LNCaP clone FGC (cell line): ENCODE measurements at regions not wholly inside any gene's neighbourhood (a gene's known extent, or its start where the extent isn't known, plus 50 kb on each side); places are given as distances from the start of the nearest gene placed in this dataset.
"Not testable (repeated sequence)": the region's sequence is repeated elsewhere in the genome, so short reads cannot be mapped to it uniquely, and the experiment has no call there.

Experiments
- DNase-seq: peaks from one replicate; pipeline ENCODE4 v3.0.0-alpha.2; 2011; ENCODE audit warnings: low read depth
- H3K4me3 ChIP-seq: 2 replicates; pipeline ENCODE4 v1.5.1; 2011; ENCODE audit warnings: mild to moderate bottlenecking, low read depth, low read length, control low read depth
- TF ChIP-seq, protein P1 (sequence below): IDR thresholded peaks from 2 replicates; pipeline ENCODE4 v1.5.1; 2012; ENCODE audit warnings: mild to moderate bottlenecking; ENCODE audit not compliant: control insufficient read depth, insufficient read depth; ENCODE audit errors: extremely low read depth

DNA sequence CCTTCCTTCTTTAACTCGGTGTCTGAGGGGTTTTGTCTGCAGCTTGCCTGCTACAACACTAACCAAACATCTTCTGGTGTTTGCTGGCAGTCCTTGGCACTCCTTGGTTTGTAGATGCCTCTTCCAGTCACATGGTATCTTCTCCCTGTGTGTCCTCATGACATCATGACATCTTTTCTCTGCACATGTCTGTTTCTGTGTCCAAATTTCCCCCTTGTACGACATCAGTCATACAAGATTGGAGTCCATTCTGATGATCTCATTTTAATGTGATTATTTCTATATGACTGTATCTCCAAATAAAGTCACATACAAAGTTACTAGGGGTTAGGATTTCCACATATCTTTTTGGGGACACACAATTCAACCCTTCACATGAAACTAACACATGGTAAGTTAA is 152.3 kb upstream of the LRRN1 start:
- no peak overlapping the region for H3K4me3 ChIP-seq
- TF ChIP-seq, protein P1, sequence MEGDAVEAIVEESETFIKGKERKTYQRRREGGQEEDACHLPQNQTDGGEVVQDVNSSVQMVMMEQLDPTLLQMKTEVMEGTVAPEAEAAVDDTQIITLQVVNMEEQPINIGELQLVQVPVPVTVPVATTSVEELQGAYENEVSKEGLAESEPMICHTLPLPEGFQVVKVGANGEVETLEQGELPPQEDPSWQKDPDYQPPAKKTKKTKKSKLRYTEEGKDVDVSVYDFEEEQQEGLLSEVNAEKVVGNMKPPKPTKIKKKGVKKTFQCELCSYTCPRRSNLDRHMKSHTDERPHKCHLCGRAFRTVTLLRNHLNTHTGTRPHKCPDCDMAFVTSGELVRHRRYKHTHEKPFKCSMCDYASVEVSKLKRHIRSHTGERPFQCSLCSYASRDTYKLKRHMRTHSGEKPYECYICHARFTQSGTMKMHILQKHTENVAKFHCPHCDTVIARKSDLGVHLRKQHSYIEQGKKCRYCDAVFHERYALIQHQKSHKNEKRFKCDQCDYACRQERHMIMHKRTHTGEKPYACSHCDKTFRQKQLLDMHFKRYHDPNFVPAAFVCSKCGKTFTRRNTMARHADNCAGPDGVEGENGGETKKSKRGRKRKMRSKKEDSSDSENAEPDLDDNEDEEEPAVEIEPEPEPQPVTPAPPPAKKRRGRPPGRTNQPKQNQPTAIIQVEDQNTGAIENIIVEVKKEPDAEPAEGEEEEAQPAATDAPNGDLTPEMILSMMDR: no peak
- no peak for DNase-seq

DNA sequence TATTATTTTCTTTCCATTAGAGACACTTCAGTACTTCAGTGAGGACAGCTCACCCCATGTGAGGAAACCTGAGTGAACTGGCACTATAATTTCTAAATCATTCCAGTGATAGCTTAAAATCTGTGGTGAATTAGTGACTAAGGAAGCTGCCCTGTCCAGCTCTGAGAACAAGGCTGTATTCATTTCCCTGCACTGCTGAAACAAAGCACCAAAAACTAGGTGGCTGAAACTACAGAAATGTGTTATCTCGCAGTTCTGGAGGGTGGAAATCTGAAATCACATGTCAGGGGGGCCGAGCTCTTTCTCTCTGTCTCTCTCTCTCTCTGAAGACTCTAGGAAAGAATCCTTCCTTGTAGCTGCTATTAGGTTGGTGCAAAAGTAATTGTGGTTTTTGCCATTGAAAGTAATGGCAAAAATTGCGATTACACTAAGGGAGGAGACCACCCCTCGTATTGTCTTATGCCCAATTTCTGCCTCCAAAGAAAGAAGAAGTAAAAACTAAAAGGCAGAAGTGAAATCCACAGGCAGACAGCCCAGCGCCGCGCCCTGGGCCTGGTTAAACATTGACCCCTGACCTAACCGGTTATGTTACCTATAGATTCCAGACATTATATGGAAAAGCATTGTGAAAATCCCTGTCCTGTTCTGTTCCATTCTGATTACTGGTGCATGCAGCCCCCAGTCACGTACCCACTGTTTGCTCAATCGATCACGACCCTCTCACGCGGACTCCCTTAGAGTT is 153.0 kb upstream of the LRRN1 start:
- not testable (repeated sequence) for H3K4me3 ChIP-seq, DNase-seq

DNA sequence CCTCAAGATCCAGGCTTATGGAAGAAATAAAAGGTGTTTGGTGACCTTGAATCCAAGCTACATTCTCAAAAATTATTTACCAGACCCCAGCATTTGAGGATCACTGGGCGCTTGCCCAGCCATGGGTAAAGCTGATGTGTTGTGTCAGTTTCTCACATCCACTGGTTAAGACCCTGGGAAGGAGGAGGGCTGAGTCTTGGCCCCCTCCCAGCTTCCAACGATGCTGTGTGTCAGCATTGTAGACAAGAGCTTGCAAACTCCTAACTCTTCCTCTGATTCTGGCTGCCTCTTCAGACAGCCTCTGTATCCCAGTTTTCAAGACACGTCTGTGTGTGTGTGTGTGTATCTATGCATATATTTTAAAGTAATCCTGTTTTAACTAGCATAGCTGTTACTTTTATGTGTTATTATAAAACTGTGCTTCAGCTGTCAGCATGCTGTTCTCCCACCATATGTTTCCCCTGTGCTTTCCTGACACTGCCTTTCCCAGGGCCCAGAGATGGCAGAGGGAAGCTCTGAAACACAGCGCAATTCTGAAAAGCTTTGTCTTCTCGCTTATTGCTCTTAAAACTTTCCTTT is 157.3 kb upstream of the LRRN1 start:
- H3K4me3 ChIP-seq: no peak overlapping the region
- no peak for DNase-seq
- TF ChIP-seq, protein P1: no peak

DNA sequence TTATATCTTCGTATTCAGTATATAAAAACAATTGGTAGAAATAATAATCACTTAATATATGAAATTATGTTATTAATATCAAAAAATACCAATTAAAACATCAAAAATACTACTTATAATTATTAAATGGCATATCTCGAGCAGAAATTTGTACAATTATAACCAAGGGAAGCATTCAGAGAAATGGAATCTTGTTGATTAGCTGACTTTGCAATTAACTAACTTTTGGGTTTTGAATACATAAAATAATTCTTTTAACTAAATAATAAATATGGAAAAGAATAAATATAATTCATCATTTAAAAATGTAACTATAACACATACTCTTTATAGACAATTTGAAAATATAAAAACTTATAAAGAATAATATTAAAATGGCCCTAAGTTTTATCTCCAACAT is 160.2 kb upstream of the LRRN1 start:
- TF ChIP-seq, protein P1: no peak
- no peak overlapping the region for H3K4me3 ChIP-seq
- DNase-seq: no peak

DNA sequence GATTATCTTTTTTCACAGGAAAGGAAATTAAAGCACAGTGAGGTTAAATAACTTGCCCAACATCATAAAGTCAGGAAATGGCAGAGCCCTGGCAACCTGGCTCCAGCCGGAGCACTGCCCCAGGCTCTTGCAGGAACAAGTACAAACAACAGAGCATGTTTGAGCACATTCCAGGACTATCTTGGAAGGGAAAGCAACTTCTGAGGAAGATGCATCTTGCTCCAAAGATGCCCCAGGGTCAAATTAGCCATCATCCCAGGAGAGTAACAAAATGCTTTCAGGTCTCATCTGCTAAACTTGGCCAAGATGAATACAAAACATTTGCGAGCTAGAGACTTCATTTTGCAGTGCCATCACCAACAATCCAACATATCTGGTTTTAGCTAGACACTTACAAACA is 162.4 kb upstream of the LRRN1 start:
- no peak overlapping the region for H3K4me3 ChIP-seq
- TF ChIP-seq, protein P1: no peak

DNA sequence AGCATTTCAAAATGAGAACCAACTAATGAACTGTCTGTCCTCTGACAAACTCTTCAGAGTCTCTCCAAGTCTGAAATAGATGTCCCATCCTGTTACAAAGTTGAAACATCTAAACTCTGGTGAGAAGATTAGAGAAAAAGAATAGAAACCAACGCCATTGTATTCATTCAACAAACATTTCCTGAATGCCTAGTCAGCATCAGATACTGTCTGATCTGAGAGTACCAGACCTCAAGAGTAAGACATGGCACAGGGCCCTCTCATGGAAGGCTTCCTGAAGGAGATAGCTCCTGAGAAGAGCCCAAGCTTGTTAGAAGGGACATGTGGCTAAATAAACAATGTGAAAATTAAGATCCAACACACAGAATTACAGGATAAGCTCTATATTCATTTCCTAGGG is 164.1 kb upstream of the LRRN1 start:
- DNase-seq: no peak
- TF ChIP-seq, protein P1: no peak
- no peak overlapping the region for H3K4me3 ChIP-seq

More for the DNA sequence above, 162.4 kb upstream of the LRRN1 start:
- DNase-seq: peak; percentile 88

DNA sequence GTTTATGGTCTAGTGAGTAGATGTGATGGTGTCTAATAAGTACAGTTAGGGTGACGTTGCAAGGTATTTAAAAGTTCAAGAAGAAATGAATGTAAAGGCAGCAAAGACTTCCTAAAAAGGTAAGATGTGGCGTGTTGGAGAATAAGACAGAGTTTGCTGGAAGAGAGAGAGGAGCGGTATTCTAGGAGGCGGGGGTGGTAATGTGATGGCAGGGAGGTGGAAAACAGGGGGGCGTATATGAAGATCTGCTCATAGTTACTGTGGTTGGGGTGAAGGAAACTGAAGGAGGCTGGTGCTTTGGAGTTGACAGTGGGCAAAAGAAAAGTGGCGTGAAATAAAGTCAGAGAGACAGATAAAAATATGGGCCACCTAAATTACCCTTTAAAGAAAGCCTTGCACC is 164.9 kb upstream of the LRRN1 start:
- DNase-seq: no peak
- TF ChIP-seq, protein P1: no peak
- H3K4me3 ChIP-seq: no peak overlapping the region
